HG02885 (cell line): ENCODE measurements at regions not wholly inside any gene's neighbourhood (a gene's known extent, or its start where the extent isn't known, plus 50 kb on each side); places are given as distances from the start of the nearest gene placed in this dataset.
A peak's percentile ranks its signal among the peaks of the same experiment; 100 is the strongest.
"Not testable (repeated sequence)": the region's sequence is repeated elsewhere in the genome, so short reads cannot be mapped to it uniquely, and the experiment has no call there.

Experiments
- ATAC-seq: cut with Tn5 transposase; IDR thresholded peaks from one replicate; pipeline ENCODE4 v1.9.1; 2021; ENCODE audit warnings: mild to moderate bottlenecking; ENCODE audit not compliant: unreplicated experiment, poor library complexity

- ATAC-seq, result no peak
Measured at GRCh38 chr20:19024296-19025035, 188.0 kb upstream of the SLC24A3 start.

GRCh38 chr20:19025430-19026120, 186.9 kb upstream of the SLC24A3 start:
- peak; percentile 10 for ATAC-seq

GRCh38 chr20:19026121-19026878, 186.1 kb upstream of the SLC24A3 start:
- ATAC-seq, result peak; percentile 84

DNA sequence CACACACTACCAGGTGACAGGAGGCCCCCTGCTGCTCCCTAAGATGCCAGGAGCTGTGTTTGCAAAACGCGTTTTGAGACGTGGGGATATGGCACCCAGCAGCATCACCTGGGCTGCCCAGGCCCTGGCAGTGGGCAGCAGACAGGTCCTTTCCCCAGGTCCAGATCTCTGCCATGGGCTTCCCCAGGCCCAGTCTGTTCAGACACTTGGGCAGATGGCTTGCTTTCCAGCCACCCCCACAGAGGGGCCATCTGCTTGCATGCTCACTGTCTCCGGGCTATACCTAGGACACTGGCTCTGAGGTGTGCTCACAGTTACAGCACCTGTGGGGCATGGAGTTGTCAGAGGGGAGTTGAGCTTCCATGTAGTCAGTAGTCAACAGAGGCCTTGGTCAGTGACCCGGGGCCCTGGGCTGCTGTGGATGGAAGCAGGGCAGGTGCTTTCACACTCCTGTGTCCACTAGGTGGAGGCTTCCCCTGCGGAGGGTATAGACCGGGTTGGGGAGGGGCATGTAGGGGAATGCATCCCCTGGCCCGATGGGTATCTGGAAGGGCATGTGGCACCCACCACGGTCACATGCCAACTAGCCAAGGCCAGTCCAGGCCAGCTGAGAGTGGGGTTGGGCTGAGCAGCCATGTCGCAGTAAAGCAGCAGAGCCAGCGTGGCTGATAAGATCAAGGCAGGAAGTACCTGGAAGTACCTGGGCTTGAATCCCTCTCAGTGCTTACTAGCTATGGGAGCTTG, 185.4 kb upstream of the SLC24A3 start:
- no peak for ATAC-seq

DNA sequence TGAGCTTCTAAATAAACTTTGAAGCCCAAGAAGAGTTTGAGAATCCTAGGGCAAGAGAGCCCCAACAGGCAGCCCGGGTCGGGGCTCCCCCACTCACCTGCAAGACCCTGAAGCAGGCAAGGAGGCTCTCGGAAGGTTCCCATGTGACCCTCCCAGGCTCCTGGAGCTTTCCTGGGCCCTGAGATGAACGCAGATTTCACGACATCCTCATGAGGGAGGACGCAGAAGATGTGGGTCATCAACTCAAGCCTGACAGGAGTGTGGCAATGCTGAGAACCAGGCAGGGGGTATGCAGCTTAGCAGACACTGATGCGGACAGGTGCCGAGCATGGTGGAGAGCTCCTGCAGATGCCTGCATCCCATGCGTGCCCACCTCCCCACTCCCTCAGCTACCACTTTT, 184.5 kb upstream of the SLC24A3 start:
- ATAC-seq, result no peak

GRCh38 chr20:19041787-19042186, 170.7 kb upstream of the SLC24A3 start:
- no peak for ATAC-seq

- ATAC-seq, result no peak
Measured at GRCh38 chr20:19045371-19045770, 167.1 kb upstream of the SLC24A3 start.

DNA sequence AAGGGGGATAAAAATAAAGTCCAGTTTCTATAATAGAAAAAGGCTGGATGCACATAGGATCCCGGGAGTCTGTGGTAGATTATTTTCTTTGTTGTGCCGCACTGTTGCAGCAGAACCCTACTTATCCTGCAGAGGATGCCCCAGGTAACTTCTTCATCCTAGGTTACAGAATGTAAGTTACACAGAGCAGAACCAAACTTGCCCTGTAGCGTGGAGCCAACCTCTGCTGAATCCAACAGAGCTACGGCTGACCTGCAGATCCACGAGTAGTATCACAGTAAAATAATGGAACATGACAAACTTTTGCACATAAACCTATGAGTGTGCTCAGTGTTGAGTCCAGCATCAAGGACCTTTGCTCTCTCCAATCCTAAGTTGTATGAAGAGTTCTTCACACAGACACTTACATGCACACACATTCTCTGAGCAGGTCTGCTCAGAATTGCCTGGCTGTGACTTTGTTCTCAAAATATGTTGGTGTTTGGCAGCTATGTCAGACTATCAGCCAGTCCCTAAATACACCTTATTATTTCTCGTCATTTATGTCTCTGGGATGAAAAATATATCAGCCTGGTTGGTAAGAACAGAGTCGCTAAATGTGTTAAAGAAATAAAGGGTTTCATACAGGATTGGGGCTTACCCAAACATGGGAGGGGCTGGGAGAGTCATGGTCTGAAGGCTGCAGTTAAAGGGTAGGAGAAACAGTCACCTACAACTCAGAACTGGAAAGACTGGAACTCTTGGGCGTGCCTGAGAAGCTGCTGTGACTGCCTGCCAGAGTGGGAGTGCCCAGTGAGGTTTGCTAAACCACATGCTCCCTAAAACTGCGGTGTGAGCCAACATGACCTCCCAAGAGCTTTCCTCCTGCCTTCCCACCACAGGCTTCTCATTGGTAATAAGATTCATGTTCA, 165.1 kb upstream of the SLC24A3 start:
- ATAC-seq, result no peak

GRCh38 chr20:19047951-19048296, 164.5 kb upstream of the SLC24A3 start:
- no peak for ATAC-seq

- ATAC-seq, result no peak
Measured at GRCh38 chr20:19048995-19049501, 163.4 kb upstream of the SLC24A3 start.

- ATAC-seq, result no peak
Measured at GRCh38 chr20:19049514-19049913, 162.9 kb upstream of the SLC24A3 start.

DNA sequence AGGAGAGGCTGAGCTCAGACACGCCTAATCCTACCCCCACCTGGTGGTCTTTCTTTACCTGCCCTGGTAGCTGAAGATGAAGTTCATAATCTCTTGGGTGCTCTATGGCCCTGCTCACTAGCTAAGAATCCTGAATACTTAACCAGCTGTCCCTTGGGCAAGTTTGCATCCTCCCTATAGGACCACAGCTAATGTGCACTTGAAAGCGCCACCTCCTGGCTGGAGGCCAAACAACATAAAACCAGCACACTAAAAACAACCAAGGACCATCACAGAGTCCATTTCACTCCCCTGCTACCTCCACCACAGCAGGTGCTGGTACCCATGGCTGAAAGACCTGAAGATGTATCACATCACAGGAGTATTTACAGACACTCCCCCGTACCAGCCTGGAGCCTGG, 155.5 kb upstream of the SLC24A3 start:
- ATAC-seq, result no peak

GRCh38 chr20:19064788-19065187, 147.7 kb upstream of the SLC24A3 start:
- not testable (repeated sequence) for ATAC-seq

GRCh38 chr20:19067986-19068385, 144.5 kb upstream of the SLC24A3 start:
- no peak for ATAC-seq

DNA sequence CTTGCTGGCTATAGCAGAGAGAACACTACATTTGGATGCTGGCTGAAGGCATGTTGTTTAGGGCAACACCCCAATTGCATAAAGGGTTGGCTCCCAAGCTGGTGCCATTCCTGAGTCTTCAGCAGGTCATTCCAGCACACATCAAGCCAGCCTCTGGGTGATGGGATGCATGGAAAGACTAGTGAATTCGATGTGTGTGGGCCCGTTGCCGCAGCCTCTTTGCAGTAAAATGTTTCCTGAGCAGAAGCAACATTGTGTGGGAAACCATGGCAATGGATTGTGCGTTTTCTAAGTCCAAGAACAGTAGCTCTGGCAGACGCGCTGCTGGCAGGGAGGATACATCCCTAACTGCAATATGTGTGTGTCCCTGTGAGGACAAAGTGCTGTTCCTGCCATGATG, 142.4 kb upstream of the SLC24A3 start:
- no peak for ATAC-seq

DNA sequence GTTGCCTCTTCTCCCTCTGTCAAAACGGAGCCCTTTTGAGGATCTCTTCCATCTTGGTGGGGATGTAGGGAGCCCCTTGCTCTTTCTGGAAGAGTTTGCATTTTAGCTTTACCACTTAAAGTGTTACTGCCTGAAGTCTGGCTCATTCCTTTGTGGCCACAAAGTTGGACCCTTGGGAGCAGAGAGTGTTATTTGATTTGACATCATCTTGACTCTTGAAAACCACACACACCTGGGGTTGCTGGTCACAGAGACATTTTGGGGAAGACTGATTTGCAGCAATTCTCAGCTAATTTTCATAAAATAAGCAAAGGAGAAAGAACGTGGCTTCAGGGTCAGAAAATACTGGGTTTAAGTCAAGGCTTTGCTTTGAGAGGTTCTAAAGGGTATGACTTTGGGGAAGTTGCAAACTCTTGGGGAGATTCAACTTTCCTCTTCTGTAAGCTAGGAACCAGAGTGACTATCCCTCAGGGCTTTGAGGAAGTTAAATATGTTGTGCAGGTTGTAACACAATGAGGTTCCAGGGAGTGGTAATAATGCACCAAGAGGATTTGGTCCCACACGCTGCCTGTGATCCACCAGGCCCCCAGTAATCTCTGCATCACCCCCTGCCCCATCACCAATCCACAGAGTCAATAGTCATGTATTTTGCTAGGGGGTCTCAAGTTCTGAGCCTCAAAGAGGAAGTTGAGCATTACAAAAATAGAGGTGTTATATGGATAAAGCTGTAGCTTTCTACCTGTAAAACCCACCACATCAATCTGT, 141.6 kb upstream of the SLC24A3 start:
- ATAC-seq, result peak; percentile 35

GRCh38 chr20:19071446-19071725, 141.1 kb upstream of the SLC24A3 start:
- ATAC-seq, result peak; percentile 64

GRCh38 chr20:19071902-19072498, 140.4 kb upstream of the SLC24A3 start:
- ATAC-seq, result no peak

DNA sequence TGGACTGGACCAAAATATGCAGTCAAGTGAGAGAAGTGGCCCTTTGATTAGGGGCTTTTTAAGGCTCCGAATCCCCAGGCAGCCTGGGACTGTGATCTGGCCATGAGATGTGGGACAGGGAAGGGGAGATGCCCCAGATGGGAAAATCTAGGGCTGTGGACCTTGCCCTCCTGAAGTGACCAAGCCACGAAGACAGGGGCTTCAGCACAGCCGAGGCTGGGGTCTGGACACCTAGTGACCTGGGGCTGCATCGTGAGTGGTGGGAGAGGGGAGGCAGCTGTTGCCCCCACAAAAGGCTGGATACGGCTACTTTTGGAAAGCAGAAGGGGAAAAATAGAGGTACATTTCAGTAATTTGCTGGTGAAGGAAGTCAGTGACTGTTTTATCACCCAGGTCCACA, 139.5 kb upstream of the SLC24A3 start:
- ATAC-seq, result no peak
